CD4-positive, alpha-beta T cell treated with Interleukin-1 beta for 1 hour (primary cell): ENCODE measurements at regions not wholly inside any gene's neighbourhood (a gene's known extent, or its start where the extent isn't known, plus 50 kb on each side); places are given as distances from the start of the nearest gene placed in this dataset.
"Not testable (repeated sequence)": the region's sequence is repeated elsewhere in the genome, so short reads cannot be mapped to it uniquely, and the experiment has no call there.

Experiments
- DNase-seq, 2 donors: peaks; one replicate each; pipeline ENCODE4 v3.0.0-alpha.2; 2020 to 2022

GRCh38 chrX:69060631-69061408 is 104.4 kb downstream of the PJA1 start:
- DNase-seq = no peak

GRCh38 chrX:69055193-69055592 is 110.1 kb downstream of the PJA1 start:
- DNase-seq = no peak

DNA sequence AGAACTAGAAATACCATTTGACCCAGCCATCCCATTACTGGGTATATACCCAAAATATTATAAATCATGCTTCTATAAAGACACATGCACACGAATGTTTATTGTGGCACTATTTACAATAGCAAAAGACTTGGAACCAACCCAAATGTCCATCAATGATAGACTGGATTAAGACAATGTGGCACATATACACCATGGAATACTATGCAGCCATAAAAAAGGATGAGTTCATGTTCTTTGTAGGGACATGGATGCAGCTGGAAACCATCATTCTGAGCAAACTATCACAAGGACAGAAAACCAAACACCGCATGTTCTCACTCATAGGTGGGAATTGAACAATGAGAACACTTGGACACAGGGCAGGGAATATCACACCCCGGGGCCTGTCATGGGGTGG is 110.8 kb downstream of the PJA1 start:
- not testable (repeated sequence) for DNase-seq

DNA sequence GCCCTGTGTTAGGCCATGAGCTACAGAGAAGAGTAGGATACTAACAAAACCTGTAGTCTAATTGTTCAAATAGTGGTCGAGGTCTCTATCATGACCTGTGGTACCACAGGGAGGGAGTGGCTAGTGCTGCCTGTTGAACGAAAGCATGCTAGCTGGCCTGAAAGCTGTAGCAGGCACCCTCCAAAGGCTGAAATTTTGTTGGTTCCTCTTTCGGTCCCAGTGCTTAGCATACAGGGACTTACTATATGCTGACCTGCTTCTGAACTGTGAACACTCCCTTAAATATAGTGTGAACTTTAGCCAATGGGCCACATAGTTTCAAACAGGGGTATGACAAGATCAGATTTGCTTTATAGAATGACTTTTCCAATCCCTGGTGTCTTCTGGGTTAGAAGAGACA is 113.4 kb downstream of the PJA1 start:
- no peak for DNase-seq

- DNase-seq = no peak
Observed at GRCh38 chrX:69050051-69050765, 115.0 kb downstream of the PJA1 start.

- DNase-seq = no peak
Observed at GRCh38 chrX:69046996-69047490, 118.2 kb downstream of the PJA1 start.

- no peak for DNase-seq
Observed at GRCh38 chrX:69045616-69046345, 119.5 kb downstream of the PJA1 start.

- no peak for DNase-seq
Observed at GRCh38 chrX:69038816-69039215, 126.4 kb downstream of the PJA1 start.

GRCh38 chrX:69038188-69038587 is 127.1 kb downstream of the PJA1 start:
- DNase-seq = no peak

DNA sequence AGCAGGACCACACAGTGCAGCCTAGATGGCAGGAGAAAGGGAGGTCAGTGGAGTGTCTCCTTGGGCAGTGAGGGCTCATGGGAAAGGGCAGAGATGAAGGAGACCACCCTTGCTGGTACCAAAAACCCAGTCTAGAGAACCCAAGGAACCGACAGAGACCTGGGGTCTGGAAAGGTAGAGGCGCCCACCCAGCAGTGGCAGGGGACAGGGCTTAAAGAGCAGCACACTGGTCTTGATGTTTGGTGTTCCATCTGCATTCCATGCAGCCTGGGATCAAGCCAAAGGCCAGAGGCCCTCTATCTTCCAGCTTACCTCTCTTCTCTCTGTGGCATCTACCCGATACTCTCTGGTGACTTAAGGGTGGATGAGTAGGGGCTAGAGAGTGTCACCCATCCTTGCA is 127.5 kb downstream of the PJA1 start:
- no peak for DNase-seq

- no peak for DNase-seq
Observed at GRCh38 chrX:69036674-69037573, 128.3 kb downstream of the PJA1 start.

- no peak for DNase-seq
Observed at GRCh38 chrX:69034451-69034850, 130.8 kb downstream of the PJA1 start.

GRCh38 chrX:69033936-69034335 is 131.3 kb downstream of the PJA1 start:
- no peak for DNase-seq

DNA sequence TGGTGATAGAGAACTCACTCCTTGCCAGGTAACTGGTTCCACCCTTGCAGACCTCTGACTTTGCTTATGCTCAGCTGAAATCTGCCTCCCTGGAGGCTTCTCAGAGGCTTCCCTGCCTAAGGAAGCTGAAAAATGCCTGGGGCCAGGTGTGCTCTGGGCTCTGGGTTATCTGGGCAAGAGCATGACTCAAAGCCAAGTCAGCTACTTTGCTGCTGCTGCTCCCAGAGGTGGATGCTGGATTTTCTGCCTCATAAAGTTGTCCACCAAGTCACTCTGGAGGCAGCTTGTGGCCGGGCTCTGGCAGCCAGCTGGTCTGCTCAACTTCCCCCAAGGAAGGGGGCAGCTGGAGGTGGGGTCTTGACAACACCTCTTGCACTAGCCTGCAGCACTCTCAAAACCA is 132.7 kb downstream of the PJA1 start:
- DNase-seq = no peak

DNA sequence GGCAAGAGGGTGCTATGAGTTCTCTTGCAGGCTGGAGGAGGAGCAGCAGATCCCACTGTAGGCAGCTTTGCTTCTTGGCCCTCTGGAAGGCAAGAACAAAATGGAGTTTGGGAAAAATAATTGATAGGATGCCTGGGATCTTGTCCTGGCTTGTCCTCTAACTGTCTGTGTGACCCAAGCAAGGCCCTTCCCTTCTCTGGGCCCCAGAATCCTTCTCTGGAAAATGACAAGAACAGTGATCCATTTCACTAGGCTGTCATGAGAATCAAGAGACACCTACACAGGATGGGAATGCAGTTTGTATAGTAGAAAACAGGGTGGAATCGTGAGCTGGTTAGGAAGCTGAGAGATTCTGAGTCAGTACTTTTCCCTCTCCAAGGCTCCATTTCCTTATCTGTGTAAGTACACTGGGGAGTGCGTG is 133.3 kb downstream of the PJA1 start:
- DNase-seq = no peak

DNA sequence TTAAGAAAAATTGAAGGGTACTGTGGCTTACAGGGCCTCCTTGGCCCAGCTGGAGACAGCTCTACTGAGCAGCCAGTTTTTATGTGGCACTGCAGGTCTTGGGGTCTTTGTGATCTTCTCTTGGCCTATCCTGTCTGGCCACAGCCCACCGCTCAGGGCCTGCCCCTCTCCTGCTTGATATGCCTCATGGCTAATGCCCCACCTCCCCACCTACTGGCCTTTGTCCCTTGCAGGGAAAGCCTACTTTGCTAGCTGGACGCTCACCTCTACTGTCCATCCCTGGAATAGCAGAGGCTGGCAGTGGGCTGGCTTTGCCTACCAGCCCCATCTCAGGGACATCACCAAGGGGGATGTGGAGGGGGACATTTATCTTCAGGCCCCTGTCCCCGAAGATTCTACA is 134.1 kb downstream of the PJA1 start:
- no peak for DNase-seq

DNA sequence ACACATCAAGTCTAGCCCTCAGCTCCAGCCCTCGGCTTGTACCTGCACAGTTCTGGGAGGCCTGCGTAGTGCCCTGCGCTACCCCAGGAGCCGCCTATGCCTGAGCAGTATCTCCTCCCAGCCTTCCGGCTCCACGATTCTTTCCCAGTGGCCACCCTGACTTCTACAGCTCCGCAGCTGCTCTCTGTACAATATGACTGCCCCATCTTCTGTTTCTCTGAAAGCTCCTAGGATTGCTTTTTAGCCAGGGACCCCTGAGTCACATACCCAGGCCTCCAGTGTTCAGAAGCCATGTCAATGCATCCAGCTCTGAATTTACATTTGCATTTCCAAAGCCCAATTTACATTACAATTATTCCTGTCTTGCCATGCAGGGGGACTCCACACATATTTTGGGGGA is 135.5 kb downstream of the PJA1 start:
- DNase-seq = no peak

- DNase-seq = no peak
Observed at GRCh38 chrX:69028761-69029120, 136.5 kb downstream of the PJA1 start.

- no peak for DNase-seq
Observed at GRCh38 chrX:69028006-69028760, 137.1 kb downstream of the PJA1 start.

DNA sequence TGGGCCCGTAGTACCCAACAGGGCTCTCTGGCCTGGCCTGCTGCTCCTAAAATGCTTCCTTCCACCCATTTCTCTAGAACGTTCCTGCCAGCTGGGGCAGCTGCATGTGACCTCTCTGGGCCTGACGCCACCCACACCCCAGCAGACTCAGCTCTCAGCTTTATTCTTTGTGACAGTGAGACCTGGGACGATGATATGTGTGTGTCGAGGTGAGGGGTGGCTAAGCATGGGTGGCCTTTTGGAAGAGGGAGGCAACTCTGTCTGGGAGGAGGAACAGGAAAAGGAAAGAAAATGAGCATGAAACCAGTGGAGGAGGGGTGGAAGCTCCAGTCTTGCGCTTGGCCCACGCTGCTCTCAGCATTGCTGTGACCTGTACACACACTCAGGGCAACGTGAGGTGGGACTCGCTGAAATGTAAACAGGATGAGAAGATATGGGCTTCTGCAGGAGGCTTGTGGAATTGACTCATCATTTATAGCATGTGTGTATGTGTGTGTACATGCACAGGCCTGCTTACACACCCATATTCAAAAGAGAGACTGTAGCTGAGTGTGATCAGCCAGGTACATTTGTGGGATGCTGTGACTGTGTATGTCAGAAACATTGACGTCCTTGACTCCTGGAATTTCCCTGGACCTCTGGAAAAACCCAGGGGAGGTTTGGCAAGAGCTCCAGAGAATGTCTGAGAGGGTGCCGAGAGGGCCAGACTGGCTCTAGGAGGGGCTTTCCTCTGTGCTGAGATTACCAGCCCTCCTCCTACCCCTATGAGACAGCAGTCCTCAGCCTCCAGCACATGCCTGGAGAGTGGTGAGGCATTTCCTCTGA is 137.9 kb downstream of the PJA1 start:
- DNase-seq = no peak

DNA sequence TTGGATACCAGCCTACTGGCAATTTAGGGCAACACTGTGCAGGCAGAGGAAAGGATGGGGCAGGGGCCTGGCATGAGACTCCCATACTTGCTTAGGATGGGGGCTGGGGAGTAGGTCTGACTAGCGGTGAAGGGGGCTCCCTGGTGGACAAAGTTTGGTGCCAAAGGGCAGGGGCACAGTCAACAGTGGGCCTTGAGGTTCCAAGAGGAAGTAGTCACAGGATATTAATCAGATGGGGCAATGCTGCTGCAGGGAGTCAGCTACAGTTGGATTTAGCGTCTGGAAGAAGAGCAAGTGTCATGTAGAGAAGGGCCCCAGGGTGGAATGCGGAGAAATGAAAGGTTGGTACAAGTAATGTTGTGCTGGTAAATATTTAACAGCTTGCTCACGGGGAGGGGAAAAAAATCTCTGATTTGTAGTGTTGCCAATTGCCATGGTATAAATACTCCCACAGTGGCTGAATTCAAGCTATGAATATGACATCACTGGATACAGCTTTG is 139.4 kb downstream of the PJA1 start:
- DNase-seq = no peak
